ENCODE measurements at regions not wholly inside any gene's neighbourhood (a gene's known extent, or its start where the extent isn't known, plus 50 kb on each side); places are given as distances from the start of the nearest gene placed in this dataset.

DNA sequence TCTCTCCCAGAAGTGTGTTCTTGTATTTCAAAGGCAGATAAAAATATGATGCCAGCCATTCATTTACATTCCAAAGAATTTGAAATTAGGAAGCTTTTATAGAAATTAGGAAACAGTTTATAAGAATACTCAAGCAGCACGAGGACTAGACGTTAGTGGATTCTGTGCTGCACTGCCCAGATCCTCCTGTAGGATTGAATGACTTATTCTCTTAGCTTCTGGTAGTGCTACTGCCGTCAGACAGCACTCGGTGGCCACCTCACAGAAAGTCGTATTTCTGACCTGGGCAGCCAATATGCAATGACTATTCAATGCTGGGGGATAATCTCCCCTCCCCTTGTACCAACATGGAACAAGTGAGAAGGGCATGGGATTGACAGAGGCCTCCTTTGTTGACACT, 326.4 kb downstream of the RPL10L start:
- no peak for ATAC-seq
- no peak for TF ChIP-seq GABPB2 (CRISPR knock-in tag; conservative IDR thresholded peaks at IDR 0.05)
- no peak for TF ChIP-seq HNRNPH1 (optimal IDR thresholded peaks at IDR 0.05; ENCODE audit: low read depth, low read length)
- TF ChIP-seq POU5F1 (IDR thresholded peaks at IDR 0.05; ENCODE audit: borderline replicate concordance, low read depth, low read length, partially characterized antibody), result no peak
- TF ChIP-seq, protein P1, sequence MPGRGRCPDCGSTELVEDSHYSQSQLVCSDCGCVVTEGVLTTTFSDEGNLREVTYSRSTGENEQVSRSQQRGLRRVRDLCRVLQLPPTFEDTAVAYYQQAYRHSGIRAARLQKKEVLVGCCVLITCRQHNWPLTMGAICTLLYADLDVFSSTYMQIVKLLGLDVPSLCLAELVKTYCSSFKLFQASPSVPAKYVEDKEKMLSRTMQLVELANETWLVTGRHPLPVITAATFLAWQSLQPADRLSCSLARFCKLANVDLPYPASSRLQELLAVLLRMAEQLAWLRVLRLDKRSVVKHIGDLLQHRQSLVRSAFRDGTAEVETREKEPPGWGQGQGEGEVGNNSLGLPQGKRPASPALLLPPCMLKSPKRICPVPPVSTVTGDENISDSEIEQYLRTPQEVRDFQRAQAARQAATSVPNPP (IDR thresholded peaks at IDR 0.05; ENCODE audit: borderline replicate concordance, insufficient read depth, insufficient read length), result no peak
- TF ChIP-seq HLTF (IDR thresholded peaks at IDR 0.05), result no peak
- no peak for TF ChIP-seq HMGXB4 (CRISPR knock-in tag; IDR thresholded peaks at IDR 0.05)
- TF ChIP-seq PML (IDR thresholded peaks at IDR 0.05; ENCODE audit: low read length), result no peak
- TF ChIP-seq ELK3 (CRISPR knock-in tag; IDR thresholded peaks at IDR 0.05), result no peak
- no peak for TF ChIP-seq SRSF3 (IDR thresholded peaks at IDR 0.05; ENCODE audit: insufficient read depth, low read length)
- TF ChIP-seq CHD4 (IDR thresholded peaks at IDR 0.05; ENCODE audit: insufficient read depth, insufficient replicate concordance, low read depth, low read length, poor library complexity, severe bottlenecking), result no peak

More for the DNA sequence above, 326.4 kb downstream of the RPL10L start:
- no peaks in the 10 kb centered on the region for H4K20me1 ChIP-seq (replicated peaks; ENCODE audit: control insufficient read depth, insufficient read depth, low read length)
- no TSS peak for BruUV-seq (replicated peaks)
- no peaks in the 10 kb centered on the region for H3K9me1 ChIP-seq (ENCODE audit: control insufficient read depth, insufficient read depth, low read length)
- H3K9me3 ChIP-seq (replicated peaks; ENCODE audit: control insufficient read depth, insufficient read depth, low read depth, low read length), result no peaks in the 10 kb centered on the region
- no peak overlapping the region for H3K27ac ChIP-seq (ENCODE audit: extremely low read depth, low read depth, low read length)
- POLR2A ChIA-PET, result no interaction called here
- H3K4me3 ChIP-seq, result no peak overlapping the region
- CTCF ChIA-PET (ENCODE audit: low intra/inter-chr PET ratio), result no interaction called here
- intact Hi-C loops (cut with micrococcal nuclease) (no loop called here), in situ Hi-C loops (cut with MboI) (no loop called here)
- H3K79me2 ChIP-seq (ENCODE audit: control insufficient read depth, insufficient read depth, low read length), result no peaks in the 10 kb centered on the region
- H2AFZ ChIP-seq (ENCODE audit: low read depth, low read length), result no peak overlapping the region
- WGBS (ENCODE audit: insufficient coverage, low coverage, missing lambda C conversion rate), result 2% methylated on average over 5 of the region's 5 CpGs
- H3K4me2 ChIP-seq (ENCODE audit: insufficient read depth, low read length), result no peak overlapping the region
- no peak overlapping the region for H3K9ac ChIP-seq (ENCODE audit: insufficient read depth in 1 of 2, low read depth in 2 of 2, low read length in 2 of 2)
- no peaks in the 10 kb centered on the region for H3K36me3 ChIP-seq (ENCODE audit: control insufficient read depth, insufficient read depth, low read length)
- no peak for DNase-seq (ENCODE audit: extremely low read depth in 1 of 4, low spot score in 3 of 4)
- H3K27me3 ChIP-seq (ENCODE audit: control insufficient read depth in 2 of 2, insufficient read depth in 2 of 2, low read length in 2 of 2), result no peaks in the 10 kb centered on the region
- H3K4me1 ChIP-seq (replicated peaks in 1 of 2; ENCODE audit: control insufficient read depth in 2 of 2, insufficient read depth in 2 of 2, low read length in 2 of 2), result no peaks in the 10 kb centered on the region
- no peak for FAIRE-seq

All from K562 (cell line).